Liver (tissue), 3 donors: ENCODE measurements at regions not wholly inside any gene's neighbourhood (a gene's known extent, or its start where the extent isn't known, plus 50 kb on each side); places are given as distances from the start of the nearest gene placed in this dataset.

ENCODE experiments used
- EGR1 ChIP-seq, 2 donors: IDR thresholded peaks; 2 replicates each; pipeline ENCODE4 v1.6.1; 2016 to 2018; ENCODE audit warnings: antibody characterized with exemption in 2 of 2, low read depth in 2 of 2
- GABPA ChIP-seq, 2 donors: IDR thresholded peaks in 1 of 2; conservative IDR thresholded peaks in 1 of 2; 2 replicates each; pipeline ENCODE4 v1.6.1; 2016; ENCODE audit warnings: antibody characterized with exemption in 2 of 2, mild to moderate bottlenecking in 1 of 2, moderate library complexity in 1 of 2
- JUND ChIP-seq, 2 donors: IDR thresholded peaks; 2 replicates each; pipeline ENCODE4 v1.6.1; 2016; ENCODE audit warnings: antibody characterized with exemption in 2 of 2
- RAD21 ChIP-seq, 2 donors: IDR thresholded peaks; 2 replicates each; pipeline ENCODE4 v1.6.1; 2016; ENCODE audit warnings: antibody characterized with exemption in 2 of 2, mild to moderate bottlenecking in 2 of 2
- RXRA ChIP-seq, 2 donors: IDR thresholded peaks; 2 replicates each; pipeline ENCODE4 v1.6.1; 2017 to 2018; ENCODE audit warnings: antibody characterized with exemption in 2 of 2, mild to moderate bottlenecking in 1 of 2
- SP1 ChIP-seq: IDR thresholded peaks from 2 replicates; pipeline ENCODE4 v1.6.1; 2018; ENCODE audit warnings: antibody characterized with exemption, mild to moderate bottlenecking
- TAF1 ChIP-seq: conservative IDR thresholded peaks from 2 replicates; pipeline ENCODE4 v1.6.1; 2016; ENCODE audit warnings: antibody characterized with exemption, mild to moderate bottlenecking
- YY1 ChIP-seq: IDR thresholded peaks from 2 replicates; pipeline ENCODE4 v1.6.1; 2016; ENCODE audit warnings: antibody characterized with exemption, mild to moderate bottlenecking
- TF ChIP-seq, protein P1 (sequence below): fragments of 150-350 bp; IDR thresholded peaks from 2 replicates; pipeline ENCODE4 v1.5.1; 2017; ENCODE audit warnings: improper control_type of control experiment, low read depth, low read length; ENCODE audit not compliant: missing input control
- TF ChIP-seq, protein P2 (sequence below): IDR thresholded peaks from 2 replicates; pipeline ENCODE4 v1.6.1; 2016; ENCODE audit warnings: antibody characterized with exemption
- TF ChIP-seq, protein P3 (sequence below): IDR thresholded peaks from 2 replicates; pipeline ENCODE4 v1.6.1; 2016; ENCODE audit warnings: antibody characterized with exemption
- TF ChIP-seq, protein P4 (sequence below): IDR thresholded peaks from 2 replicates; pipeline ENCODE4 v1.6.1; 2016; ENCODE audit warnings: antibody characterized with exemption
- TF ChIP-seq, protein P5 (sequence below): IDR thresholded peaks from 2 replicates; pipeline ENCODE4 v1.6.1; 2016; ENCODE audit warnings: antibody characterized with exemption, mild to moderate bottlenecking
- donor health status: healthy.
- donor health status: healthy.

DNA sequence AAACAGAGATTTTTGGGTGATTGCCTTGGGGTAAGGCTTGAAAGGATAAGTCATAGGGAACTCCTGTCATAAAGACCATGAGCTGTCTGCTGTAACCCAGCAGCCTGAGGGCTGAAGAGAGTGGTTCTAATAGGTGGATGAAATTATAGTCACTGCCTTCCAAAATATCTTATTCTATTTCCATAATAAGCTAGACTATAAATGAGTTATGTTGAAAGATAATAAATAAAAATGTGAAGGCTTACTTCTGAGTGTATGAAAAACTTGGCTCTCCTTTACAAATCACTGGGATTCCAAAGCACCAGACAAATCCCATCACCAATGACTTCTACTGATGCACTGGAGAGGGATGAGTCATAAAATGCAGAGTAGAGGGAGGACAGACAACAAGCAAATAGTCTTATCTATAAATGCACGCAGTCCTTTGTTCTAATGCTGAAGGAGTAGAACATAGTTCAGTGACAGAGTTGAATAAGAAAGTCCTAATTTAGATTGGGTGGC lies 775.0 kb upstream of the LRRC4C start:
- TF ChIP-seq TAF1 (no peak), RAD21 (IDR thresholded peaks at IDR 0.05) (no peak), EGR1 (IDR thresholded peaks at IDR 0.05; ENCODE audit: low read depth in 2 of 2) (no peak), SP1 (no peak), GABPA (IDR thresholded peaks at IDR 0.05 in 1 of 2, conservative IDR thresholded peaks at IDR 0.05 in 1 of 2) (no peak), YY1 (no peak), JUND (IDR thresholded peaks at IDR 0.05) (no peak), RXRA (IDR thresholded peaks at IDR 0.05) (no peak)
- TF ChIP-seq, protein P1, sequence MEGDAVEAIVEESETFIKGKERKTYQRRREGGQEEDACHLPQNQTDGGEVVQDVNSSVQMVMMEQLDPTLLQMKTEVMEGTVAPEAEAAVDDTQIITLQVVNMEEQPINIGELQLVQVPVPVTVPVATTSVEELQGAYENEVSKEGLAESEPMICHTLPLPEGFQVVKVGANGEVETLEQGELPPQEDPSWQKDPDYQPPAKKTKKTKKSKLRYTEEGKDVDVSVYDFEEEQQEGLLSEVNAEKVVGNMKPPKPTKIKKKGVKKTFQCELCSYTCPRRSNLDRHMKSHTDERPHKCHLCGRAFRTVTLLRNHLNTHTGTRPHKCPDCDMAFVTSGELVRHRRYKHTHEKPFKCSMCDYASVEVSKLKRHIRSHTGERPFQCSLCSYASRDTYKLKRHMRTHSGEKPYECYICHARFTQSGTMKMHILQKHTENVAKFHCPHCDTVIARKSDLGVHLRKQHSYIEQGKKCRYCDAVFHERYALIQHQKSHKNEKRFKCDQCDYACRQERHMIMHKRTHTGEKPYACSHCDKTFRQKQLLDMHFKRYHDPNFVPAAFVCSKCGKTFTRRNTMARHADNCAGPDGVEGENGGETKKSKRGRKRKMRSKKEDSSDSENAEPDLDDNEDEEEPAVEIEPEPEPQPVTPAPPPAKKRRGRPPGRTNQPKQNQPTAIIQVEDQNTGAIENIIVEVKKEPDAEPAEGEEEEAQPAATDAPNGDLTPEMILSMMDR, result no peak
- TF ChIP-seq, protein P2, sequence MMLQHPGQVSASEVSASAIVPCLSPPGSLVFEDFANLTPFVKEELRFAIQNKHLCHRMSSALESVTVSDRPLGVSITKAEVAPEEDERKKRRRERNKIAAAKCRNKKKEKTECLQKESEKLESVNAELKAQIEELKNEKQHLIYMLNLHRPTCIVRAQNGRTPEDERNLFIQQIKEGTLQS, result no peak
- TF ChIP-seq, protein P3, sequence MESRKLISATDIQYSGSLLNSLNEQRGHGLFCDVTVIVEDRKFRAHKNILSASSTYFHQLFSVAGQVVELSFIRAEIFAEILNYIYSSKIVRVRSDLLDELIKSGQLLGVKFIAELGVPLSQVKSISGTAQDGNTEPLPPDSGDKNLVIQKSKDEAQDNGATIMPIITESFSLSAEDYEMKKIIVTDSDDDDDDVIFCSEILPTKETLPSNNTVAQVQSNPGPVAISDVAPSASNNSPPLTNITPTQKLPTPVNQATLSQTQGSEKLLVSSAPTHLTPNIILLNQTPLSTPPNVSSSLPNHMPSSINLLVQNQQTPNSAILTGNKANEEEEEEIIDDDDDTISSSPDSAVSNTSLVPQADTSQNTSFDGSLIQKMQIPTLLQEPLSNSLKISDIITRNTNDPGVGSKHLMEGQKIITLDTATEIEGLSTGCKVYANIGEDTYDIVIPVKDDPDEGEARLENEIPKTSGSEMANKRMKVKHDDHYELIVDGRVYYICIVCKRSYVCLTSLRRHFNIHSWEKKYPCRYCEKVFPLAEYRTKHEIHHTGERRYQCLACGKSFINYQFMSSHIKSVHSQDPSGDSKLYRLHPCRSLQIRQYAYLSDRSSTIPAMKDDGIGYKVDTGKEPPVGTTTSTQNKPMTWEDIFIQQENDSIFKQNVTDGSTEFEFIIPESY, result no peak
- TF ChIP-seq, protein P4, sequence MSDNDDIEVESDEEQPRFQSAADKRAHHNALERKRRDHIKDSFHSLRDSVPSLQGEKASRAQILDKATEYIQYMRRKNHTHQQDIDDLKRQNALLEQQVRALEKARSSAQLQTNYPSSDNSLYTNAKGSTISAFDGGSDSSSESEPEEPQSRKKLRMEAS, result no peak
- TF ChIP-seq, protein P5, sequence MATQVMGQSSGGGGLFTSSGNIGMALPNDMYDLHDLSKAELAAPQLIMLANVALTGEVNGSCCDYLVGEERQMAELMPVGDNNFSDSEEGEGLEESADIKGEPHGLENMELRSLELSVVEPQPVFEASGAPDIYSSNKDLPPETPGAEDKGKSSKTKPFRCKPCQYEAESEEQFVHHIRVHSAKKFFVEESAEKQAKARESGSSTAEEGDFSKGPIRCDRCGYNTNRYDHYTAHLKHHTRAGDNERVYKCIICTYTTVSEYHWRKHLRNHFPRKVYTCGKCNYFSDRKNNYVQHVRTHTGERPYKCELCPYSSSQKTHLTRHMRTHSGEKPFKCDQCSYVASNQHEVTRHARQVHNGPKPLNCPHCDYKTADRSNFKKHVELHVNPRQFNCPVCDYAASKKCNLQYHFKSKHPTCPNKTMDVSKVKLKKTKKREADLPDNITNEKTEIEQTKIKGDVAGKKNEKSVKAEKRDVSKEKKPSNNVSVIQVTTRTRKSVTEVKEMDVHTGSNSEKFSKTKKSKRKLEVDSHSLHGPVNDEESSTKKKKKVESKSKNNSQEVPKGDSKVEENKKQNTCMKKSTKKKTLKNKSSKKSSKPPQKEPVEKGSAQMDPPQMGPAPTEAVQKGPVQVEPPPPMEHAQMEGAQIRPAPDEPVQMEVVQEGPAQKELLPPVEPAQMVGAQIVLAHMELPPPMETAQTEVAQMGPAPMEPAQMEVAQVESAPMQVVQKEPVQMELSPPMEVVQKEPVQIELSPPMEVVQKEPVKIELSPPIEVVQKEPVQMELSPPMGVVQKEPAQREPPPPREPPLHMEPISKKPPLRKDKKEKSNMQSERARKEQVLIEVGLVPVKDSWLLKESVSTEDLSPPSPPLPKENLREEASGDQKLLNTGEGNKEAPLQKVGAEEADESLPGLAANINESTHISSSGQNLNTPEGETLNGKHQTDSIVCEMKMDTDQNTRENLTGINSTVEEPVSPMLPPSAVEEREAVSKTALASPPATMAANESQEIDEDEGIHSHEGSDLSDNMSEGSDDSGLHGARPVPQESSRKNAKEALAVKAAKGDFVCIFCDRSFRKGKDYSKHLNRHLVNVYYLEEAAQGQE, result no peak
